Mucosa of gallbladder (tissue), 1 donor: ENCODE measurements at regions not wholly inside any gene's neighbourhood (a gene's known extent, or its start where the extent isn't known, plus 50 kb on each side); places are given as distances from the start of the nearest gene placed in this dataset.
"Not testable (repeated sequence)": the region's sequence is repeated elsewhere in the genome, so short reads cannot be mapped to it uniquely, and the experiment has no call there.

Experiments used
- DNase-seq: peaks from one replicate; pipeline ENCODE4 v3.0.0-alpha.2; 2020; ENCODE audit warnings: low spot score
- donor health status: DM: no; HTN: no; CAD: no.

- not testable (repeated sequence) for DNase-seq
Measured at GRCh38 chr7:84733976-84734375, 452.9 kb downstream of the SEMA3D start.

- DNase-seq = not testable (repeated sequence)
Measured at GRCh38 chr7:84730864-84731263, 456.0 kb downstream of the SEMA3D start.

GRCh38 chr7:84729284-84729683, 457.6 kb downstream of the SEMA3D start:
- no peak for DNase-seq

- no peak for DNase-seq
Measured at GRCh38 chr7:84722734-84723133, 464.1 kb downstream of the SEMA3D start.

GRCh38 chr7:84722086-84722485, 464.8 kb downstream of the SEMA3D start:
- DNase-seq = no peak

- DNase-seq = no peak
Measured at GRCh38 chr7:84720456-84721097, 466.3 kb downstream of the SEMA3D start.

GRCh38 chr7:84714765-84715164, 472.1 kb downstream of the SEMA3D start:
- no peak for DNase-seq

GRCh38 chr7:84712374-84713121, 474.3 kb downstream of the SEMA3D start:
- no peak for DNase-seq

GRCh38 chr7:84710538-84710937, 476.3 kb downstream of the SEMA3D start:
- DNase-seq = not testable (repeated sequence)

GRCh38 chr7:84705706-84706105, 481.1 kb downstream of the SEMA3D start:
- DNase-seq = no peak

GRCh38 chr7:84705079-84705478, 481.8 kb downstream of the SEMA3D start:
- DNase-seq = no peak

- no peak for DNase-seq
Measured at GRCh38 chr7:84704380-84704779, 482.5 kb downstream of the SEMA3D start.

- peak; percentile 84 for DNase-seq
Measured at GRCh38 chr7:84701524-84702306, 485.1 kb downstream of the SEMA3D start.

GRCh38 chr7:84700563-84701370, 486.1 kb downstream of the SEMA3D start:
- DNase-seq = no peak

- DNase-seq = no peak
Measured at GRCh38 chr7:84697506-84697905, 489.4 kb downstream of the SEMA3D start.

- DNase-seq = no peak
Measured at GRCh38 chr7:84693483-84693882, 493.4 kb downstream of the SEMA3D start.

GRCh38 chr7:84688671-84689070, 494.1 kb upstream of the SEMA3A start:
- no peak for DNase-seq

- no peak for DNase-seq
Measured at GRCh38 chr7:84686373-84686772, 491.8 kb upstream of the SEMA3A start.

GRCh38 chr7:84684836-84685480, 490.4 kb upstream of the SEMA3A start:
- DNase-seq = no peak

GRCh38 chr7:84682543-84682942, 488.0 kb upstream of the SEMA3A start:
- DNase-seq = no peak

GRCh38 chr7:84678841-84679240, 484.3 kb upstream of the SEMA3A start:
- no peak for DNase-seq
